ENCODE measurements at regions not wholly inside any gene's neighbourhood (a gene's known extent, or its start where the extent isn't known, plus 50 kb on each side); places are given as distances from the start of the nearest gene placed in this dataset.
A peak's percentile ranks its signal among the peaks of the same experiment; 100 is the strongest.
"Not testable (repeated sequence)": the region's sequence is repeated elsewhere in the genome, so short reads cannot be mapped to it uniquely, and the experiment has no call there.

GRCh38 chr11:89583580-89583979 is 92.4 kb upstream of the NOX4 start:
- Histone ChIP-seq H3K4me1 (no peaks in the 10 kb centered on the region), H3K79me2 (ENCODE audit: low read depth) (no peaks in the 10 kb centered on the region), H2AFZ (replicated peaks) (no peak overlapping the region), H3K4me2 (no peak overlapping the region), H3K36me3 (no peaks in the 10 kb centered on the region), H3K27me3 (no peaks in the 10 kb centered on the region), H3K9me3 (ENCODE audit: low read depth) (no peaks in the 10 kb centered on the region), H3F3A (ENCODE audit: low read depth) (no peaks in the 10 kb centered on the region), H3K4me3 (no peak overlapping the region), H3K27ac (no peak overlapping the region), H4K20me1 (ENCODE audit: low read depth) (no peaks in the 10 kb centered on the region), H3K9ac (no peak overlapping the region)
- no peak for DNase-seq (ENCODE audit: low spot score)
- Mint-ChIP-seq H3K27me3 (ENCODE audit: insufficient read depth, low read depth) (no peaks in the 10 kb centered on the region), H3K4me3 (no peak overlapping the region), H3K27ac (no peak overlapping the region), H3K9me3 (no peaks in the 10 kb centered on the region), H3K36me3 (no peaks in the 10 kb centered on the region), H3K4me1 (no peaks in the 10 kb centered on the region)
- no peak for TF ChIP-seq EZH2phosphoT487 (IDR thresholded peaks at IDR 0.05)
- TF ChIP-seq CTCF (IDR thresholded peaks at IDR 0.05) = no peak
- TF ChIP-seq EZH2 (IDR thresholded peaks at IDR 0.05) = no peak

GRCh38 chr11:89585046-89585445 is 93.9 kb upstream of the NOX4 start:
- not testable (repeated sequence) for H4K20me1 ChIP-seq (ENCODE audit: low read depth); H3K4me3 ChIP-seq; DNase-seq (ENCODE audit: low spot score); H3K27ac ChIP-seq; H3K4me1 ChIP-seq; H3K4me3 Mint-ChIP-seq; H3K9ac ChIP-seq; H3K36me3 ChIP-seq; H3K9me3 Mint-ChIP-seq; H3K79me2 ChIP-seq (ENCODE audit: low read depth); H3F3A ChIP-seq (ENCODE audit: low read depth); H3K9me3 ChIP-seq (ENCODE audit: low read depth); H3K27me3 Mint-ChIP-seq (ENCODE audit: insufficient read depth, low read depth); H3K27me3 ChIP-seq; H3K36me3 Mint-ChIP-seq; H3K4me2 ChIP-seq; H3K4me1 Mint-ChIP-seq; H3K27ac Mint-ChIP-seq
- H2AFZ ChIP-seq (replicated peaks) = peak overlapping the region; percentile 26

GRCh38 chr11:89585471-89585870 is 94.3 kb upstream of the NOX4 start:
- H3K27me3 Mint-ChIP-seq (ENCODE audit: insufficient read depth, low read depth); H3K4me3 ChIP-seq; DNase-seq (ENCODE audit: low spot score); H3K36me3 Mint-ChIP-seq; H3K9me3 ChIP-seq (ENCODE audit: low read depth); H3K4me1 ChIP-seq; H3K9ac ChIP-seq; H3K27ac Mint-ChIP-seq; H3K4me3 Mint-ChIP-seq; H3K27ac ChIP-seq; H3K27me3 ChIP-seq; H3F3A ChIP-seq (ENCODE audit: low read depth); H3K4me1 Mint-ChIP-seq; H3K4me2 ChIP-seq; H3K36me3 ChIP-seq; H4K20me1 ChIP-seq (ENCODE audit: low read depth); H3K9me3 Mint-ChIP-seq; H3K79me2 ChIP-seq (ENCODE audit: low read depth): not testable (repeated sequence)
- H2AFZ ChIP-seq (replicated peaks) = peak overlapping the region; percentile 26

GRCh38 chr11:89589413-89589812 is 98.2 kb upstream of the NOX4 start:
- H3K27ac ChIP-seq; H3K9ac ChIP-seq; H3K4me2 ChIP-seq; DNase-seq (ENCODE audit: low spot score); H3K36me3 Mint-ChIP-seq; H3K79me2 ChIP-seq (ENCODE audit: low read depth); H3K27me3 Mint-ChIP-seq (ENCODE audit: insufficient read depth, low read depth); H3K4me3 Mint-ChIP-seq; H3K4me3 ChIP-seq; H4K20me1 ChIP-seq (ENCODE audit: low read depth); H3K36me3 ChIP-seq; H3K27ac Mint-ChIP-seq; H3K4me1 Mint-ChIP-seq; H3F3A ChIP-seq (ENCODE audit: low read depth); H3K27me3 ChIP-seq; H2AFZ ChIP-seq (replicated peaks); H3K9me3 Mint-ChIP-seq; H3K9me3 ChIP-seq (ENCODE audit: low read depth); H3K4me1 ChIP-seq: not testable (repeated sequence)

- not testable (repeated sequence) for H3K4me1 Mint-ChIP-seq, H3K27ac Mint-ChIP-seq
Observed at GRCh38 chr11:89590008-89590632, 98.9 kb upstream of the NOX4 start.

GRCh38 chr11:89601263-89601662 is 108.8 kb upstream of the TRIM77 start:
- not testable (repeated sequence) for H3K9ac ChIP-seq; H3K79me2 ChIP-seq (ENCODE audit: low read depth); H3K27ac ChIP-seq; H3F3A ChIP-seq (ENCODE audit: low read depth); H3K4me3 ChIP-seq; H3K27ac Mint-ChIP-seq; H3K9me3 Mint-ChIP-seq; DNase-seq (ENCODE audit: low spot score); H2AFZ ChIP-seq (replicated peaks); H3K4me3 Mint-ChIP-seq; H3K4me2 ChIP-seq; H3K27me3 ChIP-seq; H3K36me3 Mint-ChIP-seq; H3K4me1 Mint-ChIP-seq; H4K20me1 ChIP-seq (ENCODE audit: low read depth); H3K36me3 ChIP-seq; H3K27me3 Mint-ChIP-seq (ENCODE audit: insufficient read depth, low read depth); H3K9me3 ChIP-seq (ENCODE audit: low read depth); H3K4me1 ChIP-seq

More at GRCh38 chr11:89590008-89590632, 98.9 kb upstream of the NOX4 start:
- H3K4me3 Mint-ChIP-seq; H3K9me3 ChIP-seq (ENCODE audit: low read depth); H3K36me3 ChIP-seq; H2AFZ ChIP-seq (replicated peaks); H4K20me1 ChIP-seq (ENCODE audit: low read depth); H3K4me2 ChIP-seq; H3K9me3 Mint-ChIP-seq; H3K27me3 Mint-ChIP-seq (ENCODE audit: insufficient read depth, low read depth); H3F3A ChIP-seq (ENCODE audit: low read depth); H3K4me1 ChIP-seq; H3K36me3 Mint-ChIP-seq; H3K27ac ChIP-seq; H3K9ac ChIP-seq; H3K79me2 ChIP-seq (ENCODE audit: low read depth); H3K4me3 ChIP-seq; H3K27me3 ChIP-seq; DNase-seq (ENCODE audit: low spot score): not testable (repeated sequence)
